ENCODE measurements at regions not wholly inside any gene's neighbourhood (a gene's known extent, or its start where the extent isn't known, plus 50 kb on each side); places are given as distances from the start of the nearest gene placed in this dataset.

GRCh38 chr3:137519602-137520001, 244.5 kb upstream of the SOX14 start:
- TF ChIP-seq, protein P1, sequence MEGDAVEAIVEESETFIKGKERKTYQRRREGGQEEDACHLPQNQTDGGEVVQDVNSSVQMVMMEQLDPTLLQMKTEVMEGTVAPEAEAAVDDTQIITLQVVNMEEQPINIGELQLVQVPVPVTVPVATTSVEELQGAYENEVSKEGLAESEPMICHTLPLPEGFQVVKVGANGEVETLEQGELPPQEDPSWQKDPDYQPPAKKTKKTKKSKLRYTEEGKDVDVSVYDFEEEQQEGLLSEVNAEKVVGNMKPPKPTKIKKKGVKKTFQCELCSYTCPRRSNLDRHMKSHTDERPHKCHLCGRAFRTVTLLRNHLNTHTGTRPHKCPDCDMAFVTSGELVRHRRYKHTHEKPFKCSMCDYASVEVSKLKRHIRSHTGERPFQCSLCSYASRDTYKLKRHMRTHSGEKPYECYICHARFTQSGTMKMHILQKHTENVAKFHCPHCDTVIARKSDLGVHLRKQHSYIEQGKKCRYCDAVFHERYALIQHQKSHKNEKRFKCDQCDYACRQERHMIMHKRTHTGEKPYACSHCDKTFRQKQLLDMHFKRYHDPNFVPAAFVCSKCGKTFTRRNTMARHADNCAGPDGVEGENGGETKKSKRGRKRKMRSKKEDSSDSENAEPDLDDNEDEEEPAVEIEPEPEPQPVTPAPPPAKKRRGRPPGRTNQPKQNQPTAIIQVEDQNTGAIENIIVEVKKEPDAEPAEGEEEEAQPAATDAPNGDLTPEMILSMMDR (IDR thresholded peaks at IDR 0.05), result no peak
- TF ChIP-seq MAX (IDR thresholded peaks at IDR 0.05; ENCODE audit: low read depth) (no peak), SIN3A (IDR thresholded peaks at IDR 0.05; ENCODE audit: borderline replicate concordance, low read depth, low read length) (no peak), POLR2AphosphoS5 (IDR thresholded peaks at IDR 0.05; ENCODE audit: low read depth, low read length) (no peak), TAF1 (IDR thresholded peaks at IDR 0.05; ENCODE audit: borderline replicate concordance, low read depth, low read length) (no peak), ELF1 (IDR thresholded peaks at IDR 0.05) (no peak), PBX3 (IDR thresholded peaks at IDR 0.05) (no peak), FOXM1 (IDR thresholded peaks at IDR 0.05; ENCODE audit: low read depth) (no peak), GABPA (IDR thresholded peaks at IDR 0.05; ENCODE audit: low read depth) (no peak)

Data from SK-N-SH (cell line).